ENCODE measurements at regions not wholly inside any gene's neighbourhood (a gene's known extent, or its start where the extent isn't known, plus 50 kb on each side); places are given as distances from the start of the nearest gene placed in this dataset.

GRCh38 chr3:59450946-59451763 lies 401.3 kb upstream of the CFAP20DC start:
- Histone ChIP-seq H3K36me3 (no peaks in the 10 kb centered on the region), H3K27ac (replicated peaks in 1 of 4) (no peak overlapping the region), H3K4me1 (peaks cover 0 to 5% (median 0%) of the 10 kb centered on the region in 4 donors), H3K27me3 (no peaks in the 10 kb centered on the region), H3K9me3 (no peaks in the 10 kb centered on the region), H3K4me3 (no peak overlapping the region)
- intact Hi-C loops (cut with DNase I): no loop called here
- TF ChIP-seq POLR2A (IDR thresholded peaks at IDR 0.05; ENCODE audit: low read depth): no peak
- WGBS: 38% methylated on average over 6 of the region's 6 CpGs
- no peak for DNase-seq (ENCODE audit: extremely low spot score)

GRCh38 chr3:59450437-59450836 lies 400.6 kb upstream of the CFAP20DC start:
- intact Hi-C loops (cut with DNase I): no loop called here
- Histone ChIP-seq H3K9me3 (no peaks in the 10 kb centered on the region), H3K27me3 (no peaks in the 10 kb centered on the region), H3K4me3 (no peak overlapping the region), H3K36me3 (no peaks in the 10 kb centered on the region), H3K4me1 (peaks cover 0 to 5% (median 0%) of the 10 kb centered on the region in 4 donors), H3K27ac (replicated peaks in 1 of 4) (no peak overlapping the region)
- no peak for DNase-seq (ENCODE audit: extremely low spot score)
- TF ChIP-seq POLR2AphosphoS5 (IDR thresholded peaks at IDR 0.05) (no peak), EP300 (IDR thresholded peaks at IDR 0.05) (no peak), POLR2A (IDR thresholded peaks at IDR 0.05; ENCODE audit: low read depth) (no peak)
- TF ChIP-seq, protein P1, sequence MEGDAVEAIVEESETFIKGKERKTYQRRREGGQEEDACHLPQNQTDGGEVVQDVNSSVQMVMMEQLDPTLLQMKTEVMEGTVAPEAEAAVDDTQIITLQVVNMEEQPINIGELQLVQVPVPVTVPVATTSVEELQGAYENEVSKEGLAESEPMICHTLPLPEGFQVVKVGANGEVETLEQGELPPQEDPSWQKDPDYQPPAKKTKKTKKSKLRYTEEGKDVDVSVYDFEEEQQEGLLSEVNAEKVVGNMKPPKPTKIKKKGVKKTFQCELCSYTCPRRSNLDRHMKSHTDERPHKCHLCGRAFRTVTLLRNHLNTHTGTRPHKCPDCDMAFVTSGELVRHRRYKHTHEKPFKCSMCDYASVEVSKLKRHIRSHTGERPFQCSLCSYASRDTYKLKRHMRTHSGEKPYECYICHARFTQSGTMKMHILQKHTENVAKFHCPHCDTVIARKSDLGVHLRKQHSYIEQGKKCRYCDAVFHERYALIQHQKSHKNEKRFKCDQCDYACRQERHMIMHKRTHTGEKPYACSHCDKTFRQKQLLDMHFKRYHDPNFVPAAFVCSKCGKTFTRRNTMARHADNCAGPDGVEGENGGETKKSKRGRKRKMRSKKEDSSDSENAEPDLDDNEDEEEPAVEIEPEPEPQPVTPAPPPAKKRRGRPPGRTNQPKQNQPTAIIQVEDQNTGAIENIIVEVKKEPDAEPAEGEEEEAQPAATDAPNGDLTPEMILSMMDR (IDR thresholded peaks at IDR 0.05): no peak
- whole genome bisulfite sequencing: 96% methylated on average over 5 of the region's 5 CpGs

- H3K4me3 ChIP-seq: no peak overlapping the region
Observed at GRCh38 chr3:59446775-59447465, 397.1 kb upstream of the CFAP20DC start.

GRCh38 chr3:59444676-59445075 lies 394.9 kb upstream of the CFAP20DC start:
- no peak for TF ChIP-seq EP300 (IDR thresholded peaks at IDR 0.05)
- TF ChIP-seq POLR2AphosphoS5 (IDR thresholded peaks at IDR 0.05): no peak
- Histone ChIP-seq H3K27me3 (no peaks in the 10 kb centered on the region), H3K36me3 (no peaks in the 10 kb centered on the region), H3K4me1 (peaks cover 0 to 8% (median 2%) of the 10 kb centered on the region in 4 donors), H3K27ac (replicated peaks in 1 of 4) (no peak overlapping the region), H3K4me3 (no peak overlapping the region), H3K9me3 (no peaks in the 10 kb centered on the region)
- 53% methylated on average over 2 of the region's 2 CpGs for WGBS
- intact Hi-C loops (cut with DNase I): no loop called here
- DNase-seq (ENCODE audit: extremely low spot score): no peak

More at GRCh38 chr3:59446775-59447465, 397.1 kb upstream of the CFAP20DC start:
- Histone ChIP-seq H3K27me3 (no peaks in the 10 kb centered on the region), H3K36me3 (no peaks in the 10 kb centered on the region), H3K4me1 (peaks cover 0 to 9% (median 4%) of the 10 kb centered on the region in 4 donors), H3K9me3 (no peaks in the 10 kb centered on the region), H3K27ac (replicated peaks in 1 of 4) (no peak overlapping the region)
- intact Hi-C loops (cut with DNase I): no loop called here
- DNase-seq (ENCODE audit: extremely low spot score): no peak
- TF ChIP-seq POLR2A (IDR thresholded peaks at IDR 0.05; ENCODE audit: low read depth): no peak
- TF ChIP-seq, protein P1 (IDR thresholded peaks at IDR 0.05): no peak
- TF ChIP-seq EP300 (IDR thresholded peaks at IDR 0.05): no peak
- TF ChIP-seq POLR2AphosphoS5 (IDR thresholded peaks at IDR 0.05): no peak
- 86% methylated on average over 6 of the region's 6 CpGs for WGBS

- Histone ChIP-seq H3K4me3 (no peak overlapping the region), H3K9me3 (no peaks in the 10 kb centered on the region), H3K36me3 (no peaks in the 10 kb centered on the region), H3K27me3 (no peaks in the 10 kb centered on the region), H3K4me1 (peaks cover 0 to 8% (median 2%) of the 10 kb centered on the region in 4 donors), H3K27ac (replicated peaks in 1 of 4) (no peak overlapping the region)
- no peak for DNase-seq (ENCODE audit: extremely low spot score)
- no peak for TF ChIP-seq POLR2A (IDR thresholded peaks at IDR 0.05; ENCODE audit: low read depth)
- TF ChIP-seq POLR2AphosphoS5 (IDR thresholded peaks at IDR 0.05): no peak
- TF ChIP-seq, protein P1 (IDR thresholded peaks at IDR 0.05): no peak
- TF ChIP-seq EP300 (IDR thresholded peaks at IDR 0.05): no peak
- intact Hi-C loops (cut with DNase I): no loop called here
- WGBS: 64% methylated on average over 1 of the region's 1 CpG
Observed at GRCh38 chr3:59444294-59444671, 394.5 kb upstream of the CFAP20DC start.
